HFFc6 (cell line): ENCODE measurements at regions not wholly inside any gene's neighbourhood (a gene's known extent, or its start where the extent isn't known, plus 50 kb on each side); places are given as distances from the start of the nearest gene placed in this dataset.

ENCODE experiments used
- DNase-seq: peaks from one replicate; pipeline ENCODE4 v3.0.0-alpha.2; 2018
- H3K27ac Mint-ChIP-seq: 2 replicates; pipeline ENCODE4 v1.8.0; 2020; ENCODE audit warnings: mild to moderate bottlenecking, mixed read lengths
- H3K27me3 Mint-ChIP-seq: 2 replicates; pipeline ENCODE4 v1.8.0; 2021; ENCODE audit warnings: mild to moderate bottlenecking, moderate library complexity, mixed read lengths; ENCODE audit not compliant: insufficient read depth
- H3K36me3 Mint-ChIP-seq: 2 replicates; pipeline ENCODE4 v1.8.0; 2021; ENCODE audit warnings: low read depth, mixed read lengths
- H3K4me1 Mint-ChIP-seq: 2 replicates; pipeline ENCODE4 v1.8.0; 2020; ENCODE audit warnings: low read depth, mixed read lengths
- H3K4me3 Mint-ChIP-seq: 2 replicates; pipeline ENCODE4 v1.8.0; 2020; ENCODE audit warnings: mild to moderate bottlenecking, moderate library complexity, mixed read lengths
- H3K9me3 Mint-ChIP-seq: 2 replicates; pipeline ENCODE4 v1.8.0; 2020; ENCODE audit warnings: mild to moderate bottlenecking, mixed read lengths
- CTCF ChIP-seq: fragments of 200-600 bp; sonication (generic); IDR thresholded peaks from 2 replicates; pipeline ENCODE4 v1.5.0; 2021; ENCODE audit warnings: antibody characterized with exemption, mild to moderate bottlenecking

- H3K4me1 Mint-ChIP-seq: no peaks in the 10 kb centered on the region
These were observed 525.4 kb upstream of the ID4 start for GRCh38 chr6:19311786-19312185.

GRCh38 chr6:19312241-19312978 lies 524.8 kb upstream of the ID4 start:
- DNase-seq: no peak
- no peak overlapping the region for H3K4me3 Mint-ChIP-seq
- H3K27ac Mint-ChIP-seq: no peak overlapping the region
- no peak for TF ChIP-seq CTCF
- H3K36me3 Mint-ChIP-seq: no peaks in the 10 kb centered on the region; the same call in 1 of the 2 replicates
- H3K4me1 Mint-ChIP-seq: no peaks in the 10 kb centered on the region
- peaks cover 27% of the 10 kb centered on the region for H3K9me3 Mint-ChIP-seq
- no peaks in the 10 kb centered on the region; the same call in 1 of the 2 replicates for H3K27me3 Mint-ChIP-seq

More at GRCh38 chr6:19311786-19312185, 525.4 kb upstream of the ID4 start:
- Mint-ChIP-seq H3K4me3 (no peak overlapping the region), H3K27me3 (no peaks in the 10 kb centered on the region; the same call in 1 of the 2 replicates), H3K27ac (no peak overlapping the region), H3K36me3 (no peaks in the 10 kb centered on the region; the same call in 1 of the 2 replicates), H3K9me3 (peaks cover 27% of the 10 kb centered on the region)
- no peak for DNase-seq
- TF ChIP-seq CTCF: no peak

DNA sequence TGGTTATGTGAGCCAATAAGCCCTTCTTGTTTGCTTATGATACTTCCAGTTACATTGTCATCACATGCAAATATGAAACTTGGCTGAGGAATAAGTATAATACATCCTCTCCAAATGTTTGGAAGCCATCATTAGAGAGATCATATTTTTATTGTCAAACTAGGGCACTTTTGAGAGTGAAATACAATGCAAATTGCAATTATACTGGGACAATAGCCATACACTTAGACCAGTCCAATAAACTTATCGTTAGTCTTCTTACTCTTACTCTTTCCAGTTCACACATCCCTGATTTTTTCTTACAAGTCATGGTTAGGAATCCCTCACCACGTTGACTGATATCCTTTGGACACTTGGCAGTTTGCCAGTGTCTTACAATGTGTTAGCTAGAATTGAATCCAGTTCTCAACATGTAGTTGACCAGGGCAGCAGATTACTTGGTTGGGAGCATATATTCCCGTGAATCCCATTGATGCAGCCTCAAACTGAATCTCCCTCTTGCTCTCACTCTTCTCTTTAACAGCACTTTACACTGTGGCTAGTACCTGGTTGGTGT lies 519.7 kb upstream of the ID4 start:
- TF ChIP-seq CTCF: no peak
- H3K4me3 Mint-ChIP-seq: no peak overlapping the region
- H3K27ac Mint-ChIP-seq: no peak overlapping the region

GRCh38 chr6:19319005-19319404 lies 518.2 kb upstream of the ID4 start:
- DNase-seq: no peak
- H3K27ac Mint-ChIP-seq: no peak overlapping the region
- TF ChIP-seq CTCF: no peak
- H3K4me1 Mint-ChIP-seq: no peaks in the 10 kb centered on the region
- no peaks in the 10 kb centered on the region for H3K36me3 Mint-ChIP-seq
- no peak overlapping the region for H3K4me3 Mint-ChIP-seq
- H3K9me3 Mint-ChIP-seq: peaks cover 17% of the 10 kb centered on the region
- H3K27me3 Mint-ChIP-seq: no peaks in the 10 kb centered on the region

More for the DNA sequence above, 519.7 kb upstream of the ID4 start:
- Mint-ChIP-seq H3K4me1 (no peaks in the 10 kb centered on the region), H3K9me3 (peaks cover 17% of the 10 kb centered on the region), H3K27me3 (no peaks in the 10 kb centered on the region), H3K36me3 (no peaks in the 10 kb centered on the region)
- DNase-seq: no peak

- H3K27me3 Mint-ChIP-seq: no peaks in the 10 kb centered on the region
- H3K36me3 Mint-ChIP-seq: no peaks in the 10 kb centered on the region
- no peak for DNase-seq
- no peak overlapping the region for H3K27ac Mint-ChIP-seq
- peaks cover 17% of the 10 kb centered on the region for H3K9me3 Mint-ChIP-seq
- no peaks in the 10 kb centered on the region for H3K4me1 Mint-ChIP-seq
- no peak overlapping the region for H3K4me3 Mint-ChIP-seq
- TF ChIP-seq CTCF: no peak
These were observed 517.0 kb upstream of the ID4 start for GRCh38 chr6:19320111-19320581.
